CD4-positive, alpha-beta T cell (primary cell): ENCODE measurements at regions not wholly inside any gene's neighbourhood (a gene's known extent, or its start where the extent isn't known, plus 50 kb on each side); places are given as distances from the start of the nearest gene placed in this dataset.
"Not testable (repeated sequence)": the region's sequence is repeated elsewhere in the genome, so short reads cannot be mapped to it uniquely, and the experiment has no call there.

Experiments used
- ATAC-seq: fragments of 200-7000 bp; cut with Tn5 transposase; one replicate; pipeline ENCODE4 v1.10.0; 2022; ENCODE audit warnings: mild to moderate bottlenecking; ENCODE audit not compliant: poor library complexity
- CTCF ChIA-PET: fragments of 350-600 bp; sonication (Branson Sonifier 250); formaldehyde crosslinking; loops from one replicate; lab custom pipeline; 2021; ENCODE audit warnings: antibody characterized with exemption, inconsistent platforms; lab: Charles Lee
- POLR2A ChIA-PET: fragments of 350-600 bp; sonication (Branson Sonifier 250); formaldehyde crosslinking; loops from one replicate; lab custom pipeline; 2021; ENCODE audit warnings: antibody characterized with exemption, inconsistent platforms; lab: Charles Lee
- DNase-seq, 14 experiments: peaks; one replicate each; pipeline ENCODE4 v3.0.0-alpha.2; 2013 to 2020; ENCODE audit warnings: mixed read lengths in 2 of 14
- H3K27ac ChIP-seq, 2 donors: one replicate each; pipeline versions ENCODE4 v1.5.1 to v1.7.0; 2013; ENCODE audit warnings: low read length in 2 of 2, low read depth in 1 of 2, mild to moderate bottlenecking in 1 of 2
- H3K27me3 ChIP-seq, 2 experiments: 1 replicate in 1 of 2; 2 replicates in 1 of 2; pipeline versions ENCODE4 v1.6.1 to v1.7.0; 2013; ENCODE audit warnings: low read length in 2 of 2, control low read depth in 1 of 2, mild to moderate bottlenecking in 1 of 2, moderate library complexity in 1 of 2; ENCODE audit not compliant: insufficient read depth in 2 of 2, control insufficient read depth in 1 of 2
- H3K36me3 ChIP-seq: one replicate; pipeline ENCODE4 v1.6.1; 2013; ENCODE audit warnings: low read length, control low read depth; ENCODE audit not compliant: insufficient read depth
- H3K4me1 ChIP-seq: one replicate; pipeline ENCODE4 v1.6.1; 2013; ENCODE audit warnings: low read length, control low read depth; ENCODE audit not compliant: insufficient read depth
- H3K4me3 ChIP-seq: one replicate; pipeline ENCODE4 v1.5.1; 2013; ENCODE audit warnings: mild to moderate bottlenecking, low read length, moderate library complexity
- H3K9me3 ChIP-seq, 2 experiments: 1 replicate in 1 of 2; 2 replicates in 1 of 2; pipeline versions ENCODE4 v1.6.1 to v1.7.0; 2013; ENCODE audit warnings: low read length in 2 of 2, mild to moderate bottlenecking in 2 of 2, control low read depth in 1 of 2, moderate library complexity in 1 of 2; ENCODE audit not compliant: control insufficient read depth in 1 of 2, insufficient read depth in 1 of 2
- H3K27ac Mint-ChIP-seq: one replicate; pipeline ENCODE4 v1.8.0; 2020; ENCODE audit warnings: mixed read lengths
- H3K27me3 Mint-ChIP-seq: one replicate; pipeline ENCODE4 v1.8.0; 2021; ENCODE audit warnings: mixed read lengths
- H3K36me3 Mint-ChIP-seq: one replicate; pipeline ENCODE4 v1.8.0; 2021; ENCODE audit warnings: low read depth, mixed read lengths
- H3K4me1 Mint-ChIP-seq: one replicate; pipeline ENCODE4 v1.8.0; 2021; ENCODE audit warnings: low read depth, mixed read lengths
- H3K4me3 Mint-ChIP-seq: one replicate; pipeline ENCODE4 v1.8.0; 2020; ENCODE audit warnings: mild to moderate bottlenecking, mixed read lengths
- H3K9me3 Mint-ChIP-seq: one replicate; pipeline ENCODE4 v1.8.0; 2020; ENCODE audit warnings: mixed read lengths
- CTCF ChIP-seq: fragments of 200-600 bp; IDR thresholded peaks from one replicate; pipeline ENCODE4 v1.8.0; 2022; ENCODE audit warnings: antibody characterized with exemption, mild to moderate bottlenecking
- intact Hi-C, 2 experiments: fragments of 100-400 bp; cut with DNase I in 1 of 2; cut with micrococcal nuclease in 1 of 2; formaldehyde crosslinking; loops; one replicate each; pipeline versions ENCODE4 v1.15.1 to v1.9.0; 2023 to 2025; cut with DNase I, micrococcal nuclease

GRCh38 chr5:162683284-162683683 lies 615.7 kb downstream of the GABRG2 start:
- TF ChIP-seq CTCF, result no peak
- Mint-ChIP-seq H3K9me3 (peaks cover 17% of the 10 kb centered on the region), H3K36me3 (no peaks in the 10 kb centered on the region), H3K4me1 (no peaks in the 10 kb centered on the region), H3K27me3 (no peaks in the 10 kb centered on the region), H3K27ac (no peak overlapping the region), H3K4me3 (no peak overlapping the region)
- DNase-seq (no peak), ATAC-seq (no peak)
- Histone ChIP-seq H3K4me3 (no peak overlapping the region), H3K4me1 (no peaks in the 10 kb centered on the region), H3K27me3 (no peaks in the 10 kb centered on the region), H3K9me3 (peaks cover 0 to 4% of the 10 kb centered on the region in 2 experiments), H3K27ac (no peak overlapping the region), H3K36me3 (no peaks in the 10 kb centered on the region)
- intact Hi-C loops, result no loop called here
- ChIA-PET POLR2A (no interaction called here), CTCF (no interaction called here)

DNA sequence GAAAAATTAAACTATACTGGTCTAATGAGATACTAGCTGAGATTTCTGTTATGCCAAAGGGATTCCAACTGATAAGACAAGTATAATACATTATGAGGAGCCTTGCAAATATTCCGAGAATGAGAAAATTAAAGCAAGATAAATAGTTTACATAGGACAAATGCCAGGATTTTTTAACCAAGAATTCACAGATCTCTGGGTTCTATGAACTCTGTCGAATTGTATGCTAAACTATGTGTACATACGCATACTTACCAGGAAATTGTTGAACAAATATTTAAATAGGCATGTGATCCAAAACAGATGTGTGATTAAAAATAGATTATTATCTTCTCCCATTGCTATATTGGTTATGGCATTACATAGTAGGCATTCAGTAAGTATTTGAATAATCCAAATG lies 616.6 kb downstream of the GABRG2 start:
- no peak overlapping the region for H3K4me3 ChIP-seq
- Mint-ChIP-seq H3K36me3 (no peaks in the 10 kb centered on the region), H3K4me1 (no peaks in the 10 kb centered on the region), H3K9me3 (peaks cover 17% of the 10 kb centered on the region), H3K4me3 (no peak overlapping the region), H3K27ac (no peak overlapping the region), H3K27me3 (no peaks in the 10 kb centered on the region)
- no peak for ATAC-seq
- POLR2A ChIA-PET, result no interaction called here
- intact Hi-C loops, result no loop called here
- TF ChIP-seq CTCF, result no peak
- CTCF ChIA-PET, result no interaction called here
- H3K4me1 ChIP-seq, result no peaks in the 10 kb centered on the region
- DNase-seq, result no peak
- H3K27ac ChIP-seq, result no peak overlapping the region
- H3K36me3 ChIP-seq, result no peaks in the 10 kb centered on the region
- H3K9me3 ChIP-seq, result peaks cover 0 to 4% of the 10 kb centered on the region in 2 experiments
- no peaks in the 10 kb centered on the region for H3K27me3 ChIP-seq

DNA sequence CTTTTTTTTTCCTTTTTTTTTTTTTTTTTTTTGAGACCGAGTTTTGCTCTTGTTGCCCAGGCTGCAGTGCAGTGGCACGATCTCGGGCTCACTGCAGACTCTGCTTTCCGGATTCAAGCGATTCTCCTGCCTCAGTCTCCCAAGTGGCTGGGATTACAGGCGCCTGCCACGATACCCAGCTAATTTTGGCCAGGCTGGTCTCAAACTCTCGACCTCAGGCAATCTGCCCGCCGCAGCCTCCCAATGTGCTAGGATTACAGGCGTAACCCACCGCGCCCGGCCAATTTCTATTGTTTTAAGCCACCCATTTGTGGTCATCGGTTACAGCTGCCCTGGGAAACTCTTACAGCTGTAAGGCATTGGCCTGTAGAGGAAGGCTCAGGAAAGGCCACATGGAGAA lies 617.7 kb downstream of the GABRG2 start:
- intact Hi-C loops, result no loop called here
- no peaks in the 10 kb centered on the region for H3K27me3 ChIP-seq
- H3K27ac Mint-ChIP-seq, result no peak overlapping the region
- H3K4me1 Mint-ChIP-seq, result no peaks in the 10 kb centered on the region
- peaks cover 0 to 7% of the 10 kb centered on the region in 2 experiments for H3K9me3 ChIP-seq
- H3K27ac ChIP-seq, result no peak overlapping the region
- no peak for TF ChIP-seq CTCF
- ATAC-seq (no peak), DNase-seq (no peak)
- H3K4me1 ChIP-seq, result no peaks in the 10 kb centered on the region
- peaks cover 17% of the 10 kb centered on the region for H3K9me3 Mint-ChIP-seq
- CTCF ChIA-PET, result no interaction called here
- H3K36me3 Mint-ChIP-seq, result no peaks in the 10 kb centered on the region
- POLR2A ChIA-PET, result no interaction called here
- H3K27me3 Mint-ChIP-seq, result no peaks in the 10 kb centered on the region
- no peak overlapping the region for H3K4me3 ChIP-seq
- H3K36me3 ChIP-seq, result no peaks in the 10 kb centered on the region
- no peak overlapping the region for H3K4me3 Mint-ChIP-seq

DNA sequence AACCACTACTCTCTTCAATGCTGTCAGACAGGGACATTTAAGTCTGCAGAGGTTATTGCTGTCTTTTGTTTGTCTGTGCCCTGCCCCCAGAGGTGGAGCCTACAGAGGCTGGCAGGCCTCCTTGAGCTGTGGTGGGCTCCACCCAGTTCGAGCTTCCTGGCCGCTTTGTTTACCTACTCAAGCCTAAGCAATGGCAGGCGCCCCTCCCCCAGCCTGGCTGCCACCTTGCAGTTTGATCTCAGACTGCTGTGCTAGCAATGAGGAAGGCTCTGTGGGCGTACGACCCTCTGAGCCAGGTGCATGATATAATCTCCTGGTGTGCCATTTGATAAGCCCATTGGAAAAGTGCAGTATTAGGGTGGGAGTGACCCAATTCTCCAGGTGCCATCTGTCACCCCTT lies 628.7 kb downstream of the GABRG2 start:
- H3K9me3 ChIP-seq, intact Hi-C loops, DNase-seq, H3K9me3 Mint-ChIP-seq, CTCF ChIA-PET, H3K27ac Mint-ChIP-seq, H3K36me3 ChIP-seq, H3K4me3 ChIP-seq, H3K4me1 Mint-ChIP-seq, H3K27ac ChIP-seq, H3K4me1 ChIP-seq, H3K4me3 Mint-ChIP-seq, H3K27me3 Mint-ChIP-seq, H3K27me3 ChIP-seq, ATAC-seq, H3K36me3 Mint-ChIP-seq: not testable (repeated sequence)
- POLR2A ChIA-PET, result interaction anchor here (0.6 kb wide), 1 partner anchor 1854 kb away, joined by 3 read pairs; no protein-coding TSS in a partner anchor
